SK-N-SH (cell line): ENCODE measurements at regions not wholly inside any gene's neighbourhood (a gene's known extent, or its start where the extent isn't known, plus 50 kb on each side); places are given as distances from the start of the nearest gene placed in this dataset.

Source experiments
- CTCF ChIA-PET: fragments of 300-600, 350-600 bp; formaldehyde crosslinking; extraction: SDS; loops from one replicate; lab custom pipeline; 2021; lab: Yijun Ruan, JAX
- POLR2A ChIA-PET: fragments of 350-600 bp; sonication (Branson Sonifier 250); formaldehyde crosslinking; extraction: SDS; loops from one replicate; lab custom pipeline; 2020; ENCODE audit warnings: antibody characterized with exemption, inconsistent platforms; lab: Yijun Ruan, JAX
- DNase-seq: peaks from one replicate; pipeline ENCODE4 v3.0.0; 2012
- H2AFZ ChIP-seq: fragments of 200-600 bp; sonication (generic); 2 replicates; pipeline ENCODE4 v1.8.1; 2016; ENCODE audit warnings: antibody characterized with exemption, mild to moderate bottlenecking, low read depth
- H3F3A ChIP-seq: fragments of 200-600 bp; sonication (generic); replicated peaks from 2 replicates; pipeline ENCODE3; 2016; ENCODE audit warnings: antibody characterized with exemption, mild to moderate bottlenecking; ENCODE audit not compliant: insufficient read depth
- H3K27ac ChIP-seq, 2 experiments: fragments of 200-500 bp in 1 of 2; fragments of 200-600 bp in 1 of 2; sonication (Bioruptor generic) in 1 of 2; sonication (generic), shearing (Covaris generic) in 1 of 2; 2 replicates each; pipeline versions ENCODE4 v1.5.1 to v1.6.1; 2014 to 2016; ENCODE audit warnings: low read depth in 2 of 2, inconsistent platforms in 1 of 2, low read length in 1 of 2, mild to moderate bottlenecking in 1 of 2, mixed read lengths in 1 of 2
- H3K27me3 ChIP-seq: fragments of 200-600 bp; sonication (generic), shearing (Covaris generic); 2 replicates; pipeline ENCODE4 v1.6.1; 2016; ENCODE audit warnings: mixed run types; ENCODE audit not compliant: insufficient read depth
- H3K36me3 ChIP-seq, 2 experiments: fragments of 200-500 bp in 1 of 2; fragments of 200-600 bp in 1 of 2; sonication (Bioruptor generic) in 1 of 2; sonication (generic) in 1 of 2; replicated peaks in 1 of 2; 2 replicates each; pipeline versions ENCODE3 to v1.5.1; 2014 to 2016; ENCODE audit warnings: low read length in 1 of 2, mild to moderate bottlenecking in 1 of 2; ENCODE audit not compliant: insufficient read depth in 2 of 2, control insufficient read depth in 1 of 2
- H3K4me1 ChIP-seq, 2 experiments: fragments of 200-500 bp in 1 of 2; fragments of 200-600 bp in 1 of 2; sonication (Bioruptor generic) in 1 of 2; sonication (generic), shearing (Covaris generic) in 1 of 2; 2 replicates each; pipeline versions ENCODE4 v1.5.1 to v1.6.1; 2014 to 2016; ENCODE audit warnings: low read depth in 1 of 2, low read length in 1 of 2, mixed run types in 1 of 2; ENCODE audit not compliant: insufficient read depth in 2 of 2, control insufficient read depth in 1 of 2
- H3K4me2 ChIP-seq: fragments of 200-600 bp; sonication (generic), shearing (Covaris generic); 2 replicates; pipeline ENCODE4 v1.6.1; 2017; ENCODE audit warnings: mixed run types
- H3K4me3 ChIP-seq, 2 experiments: fragments of 200-500 bp in 1 of 2; fragments of 200-600 bp in 1 of 2; sonication (Bioruptor generic) in 1 of 2; sonication (generic), shearing (Covaris generic) in 1 of 2; 2 replicates each; pipeline versions ENCODE4 v1.5.1 to v1.8.1; 2014 to 2016; ENCODE audit warnings: low read depth in 2 of 2, inconsistent platforms in 1 of 2, low read length in 1 of 2, mild to moderate bottlenecking in 1 of 2, mixed read lengths in 1 of 2, moderate library complexity in 1 of 2
- H3K79me2 ChIP-seq: fragments of 200-600 bp; sonication (generic); 2 replicates; pipeline ENCODE4 v1.8.1; 2017; ENCODE audit warnings: mild to moderate bottlenecking; ENCODE audit not compliant: insufficient read depth
- H3K9ac ChIP-seq: fragments of 200-600 bp; sonication (generic); 2 replicates; pipeline ENCODE4 v1.6.1; 2017; ENCODE audit warnings: mixed run types
- H3K9me2 ChIP-seq: fragments of 200-600 bp; sonication (generic); 2 replicates; pipeline ENCODE4 v1.6.1; 2017; ENCODE audit warnings: mixed run types
- H3K9me3 ChIP-seq: fragments of 200-600 bp; sonication (generic); 2 replicates; pipeline ENCODE4 v1.6.1; 2017; ENCODE audit warnings: mixed run types, mild to moderate bottlenecking, moderate library complexity
- H4K20me1 ChIP-seq: fragments of 200-600 bp; sonication (generic); 2 replicates; pipeline ENCODE4 v1.6.1; 2017; ENCODE audit warnings: mild to moderate bottlenecking, mixed run types; ENCODE audit not compliant: insufficient read depth
- CHD2 ChIP-seq: fragments of 150-350 bp; IDR thresholded peaks from 2 replicates; pipeline ENCODE4 v1.6.1; 2018; ENCODE audit warnings: low read length; ENCODE audit not compliant: partially characterized antibody
- ELF1 ChIP-seq: IDR thresholded peaks from 2 replicates; pipeline ENCODE4 v1.4.0; 2012
- EP300 ChIP-seq, 2 experiments: IDR thresholded peaks; 2 replicates each; pipeline versions ENCODE4 v1.4.0 to v1.6.1; 2012; ENCODE audit warnings: borderline replicate concordance in 1 of 2, low read depth in 1 of 2, low read length in 1 of 2
- EZH2phosphoT487 ChIP-seq: fragments of 200-600 bp; sonication (generic); IDR thresholded peaks from 2 replicates; pipeline ENCODE4 v1.6.1; 2017; ENCODE audit warnings: low read depth, mixed run types, mild to moderate bottlenecking, antibody characterized with exemption, moderate library complexity, borderline replicate concordance
- FOSL2 ChIP-seq: IDR thresholded peaks from 2 replicates; pipeline ENCODE4 v1.4.0; 2012; ENCODE audit warnings: low read depth, mild to moderate bottlenecking, moderate library complexity, borderline replicate concordance
- GABPA ChIP-seq: IDR thresholded peaks from 2 replicates; pipeline ENCODE4 v1.4.0; 2012; ENCODE audit warnings: low read depth, mild to moderate bottlenecking
- GATA2 ChIP-seq: sonication (generic); formaldehyde crosslinking; IDR thresholded peaks from 2 replicates; pipeline ENCODE4 v1.5.0; 2020; ENCODE audit warnings: mild to moderate bottlenecking, missing genetic modification reagents
- IRF3 ChIP-seq: fragments of 150-350 bp; IDR thresholded peaks from 2 replicates; pipeline ENCODE4 v1.6.1; 2016; ENCODE audit warnings: mild to moderate bottlenecking, low read depth, low read length
- MAX ChIP-seq: IDR thresholded peaks from 2 replicates; pipeline ENCODE4 v1.4.0; 2012; ENCODE audit warnings: low read depth
- MEF2A ChIP-seq: IDR thresholded peaks from 2 replicates; pipeline ENCODE4 v1.4.0; 2012; ENCODE audit warnings: low read depth, borderline replicate concordance
- MXI1 ChIP-seq: IDR thresholded peaks from 2 replicates; pipeline ENCODE4 v1.6.1; 2012; ENCODE audit warnings: mild to moderate bottlenecking, low read depth, low read length, improper control_type of control experiment
- NFIC ChIP-seq: IDR thresholded peaks from 2 replicates; pipeline ENCODE4 v1.4.0; 2012; ENCODE audit warnings: borderline replicate concordance
- NRF1 ChIP-seq: IDR thresholded peaks from 2 replicates; pipeline ENCODE4 v1.6.1; 2012; ENCODE audit warnings: low read depth, mild to moderate bottlenecking, low read length
- PBX3 ChIP-seq: IDR thresholded peaks from 2 replicates; pipeline ENCODE4; 2012
- REST ChIP-seq: IDR thresholded peaks from 2 replicates; pipeline ENCODE4 v1.6.1; 2012; ENCODE audit warnings: mild to moderate bottlenecking, low read depth, low read length, moderate library complexity
- RFX5 ChIP-seq: IDR thresholded peaks from 2 replicates; pipeline ENCODE4 v1.6.1; 2012; ENCODE audit warnings: mild to moderate bottlenecking, improper control_type of control experiment, low read length
- SIN3A ChIP-seq: IDR thresholded peaks from 2 replicates; pipeline ENCODE4 v1.6.1; 2012; ENCODE audit warnings: low read depth, mild to moderate bottlenecking, low read length, moderate library complexity, borderline replicate concordance
- SMC3 ChIP-seq: IDR thresholded peaks from 2 replicates; pipeline ENCODE4 v1.6.1; 2012; ENCODE audit warnings: low read depth, low read length, improper control_type of control experiment
- TCF12 ChIP-seq: IDR thresholded peaks from 2 replicates; pipeline ENCODE4 v1.4.0; 2012
- TEAD4 ChIP-seq: IDR thresholded peaks from 2 replicates; pipeline ENCODE4 v1.4.0; 2012; ENCODE audit warnings: mild to moderate bottlenecking, borderline replicate concordance; ENCODE audit not compliant: insufficient read depth
- USF1 ChIP-seq: IDR thresholded peaks from 2 replicates; pipeline ENCODE4 v1.4.0; 2012; ENCODE audit warnings: low read depth, borderline replicate concordance
- USF2 ChIP-seq: fragments of 150-350 bp; IDR thresholded peaks from 2 replicates; pipeline ENCODE4 v1.6.1; 2017; ENCODE audit warnings: antibody characterized with exemption, low read length, low read depth, borderline replicate concordance
- WGBS: methylation state at CpG from one replicate; pipeline ENCODE4 v1.1.6; 2017; ENCODE audit warnings: low lambda C conversion rate; 5-methylcytosine and 5-hydroxymethylcytosine counted together

GRCh38 chr12:25712169-25712568, 159.1 kb upstream of the LMNTD1 start:
- Histone ChIP-seq H3K9me3 (no peaks in the 10 kb centered on the region; the same call in 1 of the 2 replicates), H3K4me2 (no peak overlapping the region), H3K9me2 (no peaks in the 10 kb centered on the region; the same call in 1 of the 2 replicates), H3K27me3 (no peaks in the 10 kb centered on the region), H3K4me1 (no peaks in the 10 kb centered on the region; a peak in 1 of 4 replicates), H3F3A (no peaks in the 10 kb centered on the region), H4K20me1 (no peaks in the 10 kb centered on the region), H3K36me3 (no peaks in the 10 kb centered on the region), H3K79me2 (no peaks in the 10 kb centered on the region), H3K9ac (no peak overlapping the region), H3K27ac (no peak overlapping the region), H3K4me3 (no peak overlapping the region), H2AFZ (no peak overlapping the region)
- no peak for DNase-seq
- 91% methylated on average over 8 of the region's 8 CpGs for WGBS
- ChIA-PET POLR2A (no interaction called here), CTCF (no interaction called here)
- TF ChIP-seq IRF3: no peak
- TF ChIP-seq RFX5: no peak
- TF ChIP-seq CHD2: no peak
- no peak for TF ChIP-seq MXI1
- TF ChIP-seq TCF12: no peak
- TF ChIP-seq GATA2 (CRISPR knock-in tag): no peak
- TF ChIP-seq ELF1: no peak
- TF ChIP-seq MAX: no peak
- no peak for TF ChIP-seq TEAD4
- no peak for TF ChIP-seq PBX3
- TF ChIP-seq EP300 (IDR thresholded peaks at IDR 0.05; ENCODE audit: borderline replicate concordance in 1 of 2, low read depth in 1 of 2, low read length in 1 of 2): no peak
- no peak for TF ChIP-seq SIN3A

- H3K4me1 ChIP-seq: no peaks in the 10 kb centered on the region; a peak in 2 of 4 replicates
- no peak overlapping the region for H2AFZ ChIP-seq
- H3K4me3 ChIP-seq: no peak overlapping the region
- no peak overlapping the region for H3K27ac ChIP-seq
- CTCF ChIA-PET: no interaction called here
- no peak overlapping the region for H3K9ac ChIP-seq
- POLR2A ChIA-PET: no interaction called here
- no peak for DNase-seq
- no peaks in the 10 kb centered on the region for H3K36me3 ChIP-seq
- no peaks in the 10 kb centered on the region for H3K79me2 ChIP-seq
- no peaks in the 10 kb centered on the region for H4K20me1 ChIP-seq
- 88% methylated on average over 3 of the region's 4 CpGs for WGBS
- no peaks in the 10 kb centered on the region for H3F3A ChIP-seq
- no peaks in the 10 kb centered on the region for H3K27me3 ChIP-seq
- H3K9me2 ChIP-seq: no peaks in the 10 kb centered on the region; the same call in 1 of the 2 replicates
- H3K4me2 ChIP-seq: no peak overlapping the region
- H3K9me3 ChIP-seq: no peaks in the 10 kb centered on the region; the same call in 1 of the 2 replicates
- TF ChIP-seq GABPA (no peak), NFIC (no peak), SMC3 (no peak), REST (no peak), ELF1 (no peak), NRF1 (no peak), EZH2phosphoT487 (no peak), GATA2 (CRISPR knock-in tag) (no peak), MEF2A (no peak), TCF12 (no peak), USF2 (no peak), FOSL2 (no peak), USF1 (no peak), EP300 (IDR thresholded peaks at IDR 0.05; ENCODE audit: borderline replicate concordance in 1 of 2, low read depth in 1 of 2, low read length in 1 of 2) (no peak)
Measured at GRCh38 chr12:25713264-25713663, 160.2 kb upstream of the LMNTD1 start.
